H9 (cell line): ENCODE measurements at regions not wholly inside any gene's neighbourhood (a gene's known extent, or its start where the extent isn't known, plus 50 kb on each side); places are given as distances from the start of the nearest gene placed in this dataset.

Source experiments
- DNase-seq: peaks from one replicate; pipeline ENCODE4 v3.0.0-alpha.2; 2017
- H2AFZ ChIP-seq: one replicate; pipeline ENCODE4 v1.6.1; 2013; ENCODE audit warnings: mild to moderate bottlenecking, low read length, control low read depth, moderate library complexity
- H2AK5ac ChIP-seq: 2 replicates; pipeline ENCODE4 v1.6.1; 2013; ENCODE audit warnings: low read length, control low read depth, mixed read lengths; ENCODE audit not compliant: insufficient read length
- H2BK120ac ChIP-seq: one replicate; pipeline ENCODE4 v1.6.1; 2013; ENCODE audit warnings: low read depth, mild to moderate bottlenecking, low read length, control low read depth, inconsistent platforms; ENCODE audit not compliant: poor library complexity, severe bottlenecking
- H2BK12ac ChIP-seq: 2 replicates; pipeline ENCODE4 v1.6.1; 2013; ENCODE audit warnings: low read length, control low read depth, mixed read lengths, low read depth; ENCODE audit not compliant: insufficient read length
- H2BK15ac ChIP-seq: 2 replicates; pipeline ENCODE4 v1.6.1; 2013; ENCODE audit warnings: low read depth, low read length, control low read depth
- H2BK20ac ChIP-seq: one replicate; pipeline ENCODE4 v1.6.1; 2013; ENCODE audit warnings: low read depth, mild to moderate bottlenecking, low read length, control low read depth, inconsistent platforms; ENCODE audit not compliant: poor library complexity, severe bottlenecking
- H2BK5ac ChIP-seq: 2 replicates; pipeline ENCODE4 v1.6.1; 2013; ENCODE audit warnings: low read length, control low read depth, mixed read lengths; ENCODE audit not compliant: insufficient read length
- H3K14ac ChIP-seq: 2 replicates; pipeline ENCODE4 v1.6.1; 2013; ENCODE audit warnings: low read length, control low read depth; ENCODE audit not compliant: insufficient read depth
- H3K18ac ChIP-seq: 2 replicates; pipeline ENCODE4 v1.6.1; 2013; ENCODE audit warnings: low read depth, mild to moderate bottlenecking, mixed read lengths, low read length, control low read depth; ENCODE audit not compliant: insufficient read length
- H3K23ac ChIP-seq: 2 replicates; pipeline ENCODE4 v1.6.1; 2013; ENCODE audit warnings: low read length, control low read depth, mixed read lengths, low read depth; ENCODE audit not compliant: insufficient read length
- H3K23me2 ChIP-seq: 2 replicates; pipeline ENCODE4 v1.6.1; 2013; ENCODE audit warnings: low read depth, mild to moderate bottlenecking, mixed read lengths, low read length, control low read depth; ENCODE audit not compliant: insufficient read length, poor library complexity, severe bottlenecking
- H3K27ac ChIP-seq: 2 replicates; pipeline ENCODE4 v1.5.1; 2013; ENCODE audit warnings: low read length, control low read depth, mixed read lengths, low read depth; ENCODE audit not compliant: insufficient read length
- H3K27me3 ChIP-seq: 2 replicates; pipeline ENCODE4 v1.6.1; 2013; ENCODE audit warnings: low read length, control low read depth, inconsistent platforms; ENCODE audit not compliant: insufficient read depth
- H3K4ac ChIP-seq: 2 replicates; pipeline ENCODE4 v1.6.1; 2013; ENCODE audit warnings: low read depth, mild to moderate bottlenecking, control low read depth, inconsistent platforms, low read length, moderate library complexity
- H3K4me1 ChIP-seq: 2 replicates; pipeline ENCODE4 v1.6.1; 2013; ENCODE audit warnings: low read length, control low read depth, inconsistent platforms; ENCODE audit not compliant: insufficient read depth
- H3K4me2 ChIP-seq: 2 replicates; pipeline ENCODE4 v1.6.1; 2013; ENCODE audit warnings: low read length, control low read depth, mixed read lengths; ENCODE audit not compliant: insufficient read length, insufficient read depth
- H3K56ac ChIP-seq: 2 replicates; pipeline ENCODE4 v1.6.1; 2013; ENCODE audit warnings: low read depth, mild to moderate bottlenecking, mixed read lengths, low read length, control low read depth; ENCODE audit not compliant: insufficient read length
- H3K79me1 ChIP-seq: 2 replicates; pipeline ENCODE4 v1.6.1; 2013; ENCODE audit warnings: low read depth, mild to moderate bottlenecking, moderate library complexity, low read length, control low read depth, inconsistent platforms; ENCODE audit not compliant: insufficient read depth, poor library complexity, severe bottlenecking
- H3K79me2 ChIP-seq: 2 replicates; pipeline ENCODE4 v1.6.1; 2013; ENCODE audit warnings: low read length, control low read depth, inconsistent platforms; ENCODE audit not compliant: insufficient read depth
- H3K9ac ChIP-seq: 2 replicates; pipeline ENCODE4 v1.6.1; 2013; ENCODE audit warnings: low read length, control low read depth, mixed read lengths; ENCODE audit not compliant: insufficient read length; ENCODE audit errors: extremely low read depth
- H3K9me3 ChIP-seq: one replicate; pipeline ENCODE4 v1.6.1; 2013; ENCODE audit warnings: low read depth, low read length, inconsistent platforms; ENCODE audit not compliant: control insufficient read depth
- H3T11ph ChIP-seq: one replicate; pipeline ENCODE4 v1.6.1; 2013; ENCODE audit warnings: mild to moderate bottlenecking, low read length, control low read depth, inconsistent platforms
- H4K20me1 ChIP-seq: one replicate; pipeline ENCODE4 v1.6.1; 2013; ENCODE audit not compliant: control insufficient read depth, insufficient read length, insufficient read depth
- H4K5ac ChIP-seq: 2 replicates; pipeline ENCODE4 v1.6.1; 2013; ENCODE audit warnings: low read depth, mild to moderate bottlenecking, mixed read lengths, low read length, control low read depth; ENCODE audit not compliant: insufficient read length
- H4K8ac ChIP-seq: replicated peaks from 2 replicates; pipeline ENCODE4 v1.6.1; 2013; ENCODE audit warnings: low read length, control low read depth, mixed read lengths, low read depth; ENCODE audit not compliant: insufficient read length
- H4K91ac ChIP-seq: 2 replicates; pipeline ENCODE4 v1.6.1; 2013; ENCODE audit warnings: low read depth, mild to moderate bottlenecking, moderate library complexity, mixed read lengths, low read length, control low read depth; ENCODE audit not compliant: insufficient read length
- H3K27ac Mint-ChIP-seq, 3 experiments: 2 replicates in 2 of 3; 3 replicates in 1 of 3; pipeline ENCODE4 v1.8.0; 2020 to 2021; ENCODE audit warnings: mixed read lengths in 3 of 3, mild to moderate bottlenecking in 1 of 3, moderate library complexity in 1 of 3
- H3K27me3 Mint-ChIP-seq: 2 replicates; pipeline ENCODE4 v1.8.0; 2021; ENCODE audit warnings: low read depth, mild to moderate bottlenecking, moderate library complexity, mixed read lengths
- H3K36me3 Mint-ChIP-seq, 3 experiments: 2 replicates in 2 of 3; 3 replicates in 1 of 3; pipeline ENCODE4 v1.8.0; 2020 to 2021; ENCODE audit warnings: low read depth in 3 of 3, mixed read lengths in 3 of 3; ENCODE audit not compliant: insufficient read depth in 1 of 3
- H3K4me1 Mint-ChIP-seq, 2 experiments: 2 replicates each; pipeline ENCODE4 v1.8.0; 2020; ENCODE audit warnings: mixed read lengths in 2 of 2
- H3K4me3 Mint-ChIP-seq, 2 experiments: 2 replicates in 1 of 2; 3 replicates in 1 of 2; pipeline ENCODE4 v1.8.0; 2020 to 2021; ENCODE audit warnings: mild to moderate bottlenecking in 2 of 2, mixed read lengths in 2 of 2, moderate library complexity in 1 of 2
- H3K9me3 Mint-ChIP-seq, 2 experiments: 2 replicates in 1 of 2; 3 replicates in 1 of 2; pipeline ENCODE4 v1.8.0; 2020; ENCODE audit warnings: mild to moderate bottlenecking in 2 of 2, mixed read lengths in 2 of 2, moderate library complexity in 1 of 2
- WGBS: extraction: QIAGEN DNeasy Blood & Tissue Kit; methylation state at CpG from one replicate; pipeline ENCODE4 v1.1.7; 2013; ENCODE audit warnings: missing lambda C conversion rate, low lambda C conversion rate, mixed read lengths; ENCODE audit not compliant: insufficient read length; ENCODE audit errors: extremely low coverage; 5-methylcytosine and 5-hydroxymethylcytosine counted together
- TF ChIP-seq, protein P1 (sequence below): fragments of 200-600 bp; sonication (generic); conservative IDR thresholded peaks from 3 replicates; pipeline ENCODE4 v1.8.0; 2021; ENCODE audit warnings: antibody characterized with exemption, mild to moderate bottlenecking

GRCh38 chr7:12493407-12493806, 77.1 kb upstream of the SCIN start:
- H3K4me2 ChIP-seq = no peak overlapping the region
- H4K5ac ChIP-seq = no peak overlapping the region
- no peak overlapping the region for H2BK5ac ChIP-seq
- no peak for DNase-seq
- H3K27ac Mint-ChIP-seq = no peak overlapping the region
- H3K4me1 Mint-ChIP-seq = peaks cover 19 to 22% of the 10 kb centered on the region in 2 experiments
- H4K91ac ChIP-seq = no peak overlapping the region
- H3K14ac ChIP-seq = no peak overlapping the region
- no peak overlapping the region for H3K18ac ChIP-seq
- no peaks in the 10 kb centered on the region for H3K79me2 ChIP-seq
- no peaks in the 10 kb centered on the region for H3K79me1 ChIP-seq
- peaks cover 2% of the 10 kb centered on the region; the same call in 1 of the 2 replicates for H3K4me1 ChIP-seq
- H3K23ac ChIP-seq = no peak overlapping the region
- no peaks in the 10 kb centered on the region for H3K23me2 ChIP-seq
- H2BK15ac ChIP-seq = no peak overlapping the region
- H3K9me3 Mint-ChIP-seq = peaks cover 4 to 8% of the 10 kb centered on the region in 2 experiments; a peak in 4 of 5 replicates
- peaks cover 2 to 6% (median 2%) of the 10 kb centered on the region in 3 experiments; a peak in 4 of 7 replicates for H3K36me3 Mint-ChIP-seq
- H3K27ac ChIP-seq = no peak overlapping the region
- H2AK5ac ChIP-seq = no peak overlapping the region
- H4K8ac ChIP-seq = no peak overlapping the region
- no peak overlapping the region for H3K4me3 Mint-ChIP-seq
- no peaks in the 10 kb centered on the region for H3K27me3 ChIP-seq
- no peak overlapping the region for H2BK120ac ChIP-seq
- H4K20me1 ChIP-seq = no peaks in the 10 kb centered on the region
- H3K56ac ChIP-seq = no peak overlapping the region
- no CpG with 5 or more reads among the region's 1 CpG for WGBS
- no peak overlapping the region for H2BK12ac ChIP-seq
- H3T11ph ChIP-seq = no peak overlapping the region
- H3K27me3 Mint-ChIP-seq = no peaks in the 10 kb centered on the region; the same call in 1 of the 2 replicates
- H2BK20ac ChIP-seq = no peak overlapping the region
- H2AFZ ChIP-seq = no peak overlapping the region
- TF ChIP-seq, protein P1, sequence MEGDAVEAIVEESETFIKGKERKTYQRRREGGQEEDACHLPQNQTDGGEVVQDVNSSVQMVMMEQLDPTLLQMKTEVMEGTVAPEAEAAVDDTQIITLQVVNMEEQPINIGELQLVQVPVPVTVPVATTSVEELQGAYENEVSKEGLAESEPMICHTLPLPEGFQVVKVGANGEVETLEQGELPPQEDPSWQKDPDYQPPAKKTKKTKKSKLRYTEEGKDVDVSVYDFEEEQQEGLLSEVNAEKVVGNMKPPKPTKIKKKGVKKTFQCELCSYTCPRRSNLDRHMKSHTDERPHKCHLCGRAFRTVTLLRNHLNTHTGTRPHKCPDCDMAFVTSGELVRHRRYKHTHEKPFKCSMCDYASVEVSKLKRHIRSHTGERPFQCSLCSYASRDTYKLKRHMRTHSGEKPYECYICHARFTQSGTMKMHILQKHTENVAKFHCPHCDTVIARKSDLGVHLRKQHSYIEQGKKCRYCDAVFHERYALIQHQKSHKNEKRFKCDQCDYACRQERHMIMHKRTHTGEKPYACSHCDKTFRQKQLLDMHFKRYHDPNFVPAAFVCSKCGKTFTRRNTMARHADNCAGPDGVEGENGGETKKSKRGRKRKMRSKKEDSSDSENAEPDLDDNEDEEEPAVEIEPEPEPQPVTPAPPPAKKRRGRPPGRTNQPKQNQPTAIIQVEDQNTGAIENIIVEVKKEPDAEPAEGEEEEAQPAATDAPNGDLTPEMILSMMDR = no peak
- H3K9me3 ChIP-seq = no peaks in the 10 kb centered on the region
- H3K9ac ChIP-seq = no peak overlapping the region
- no peak overlapping the region for H3K4ac ChIP-seq
